NCI-H2029 (cell line): ENCODE measurements at regions not wholly inside any gene's neighbourhood (a gene's known extent, or its start where the extent isn't known, plus 50 kb on each side); places are given as distances from the start of the nearest gene placed in this dataset.
A peak's percentile ranks its signal among the peaks of the same experiment; 100 is the strongest.

ENCODE experiments used
- DNase-seq: peaks from one replicate; lab custom pipeline; 2025; lab: John Stamatoyannopoulos, UW

- DNase-seq = no peak
Observed at GRCh38 chr20:7346562-7346961, 579.1 kb downstream of the BMP2 start.

- no peak for DNase-seq
Observed at GRCh38 chr20:7347409-7347808, 579.9 kb downstream of the BMP2 start.

GRCh38 chr20:7348253-7348652 is 580.8 kb downstream of the BMP2 start:
- DNase-seq = no peak

- no peak for DNase-seq
Observed at GRCh38 chr20:7352165-7352564, 584.7 kb downstream of the BMP2 start.

GRCh38 chr20:7355051-7355450 is 585.2 kb downstream of the HAO1 start:
- no peak for DNase-seq

- no peak for DNase-seq
Observed at GRCh38 chr20:7358670-7359069, 581.6 kb downstream of the HAO1 start.

GRCh38 chr20:7359739-7360138 is 580.5 kb downstream of the HAO1 start:
- no peak for DNase-seq

GRCh38 chr20:7361321-7361720 is 578.9 kb downstream of the HAO1 start:
- DNase-seq = no peak

GRCh38 chr20:7361931-7362330 is 578.3 kb downstream of the HAO1 start:
- DNase-seq = no peak

- DNase-seq = no peak
Observed at GRCh38 chr20:7362601-7363000, 577.7 kb downstream of the HAO1 start.

- DNase-seq = no peak
Observed at GRCh38 chr20:7366189-7366588, 574.1 kb downstream of the HAO1 start.

- DNase-seq = no peak
Observed at GRCh38 chr20:7371518-7372163, 568.6 kb downstream of the HAO1 start.

- peak; percentile 0 for DNase-seq
Observed at GRCh38 chr20:7375905-7376304, 564.4 kb downstream of the HAO1 start.

- DNase-seq = no peak
Observed at GRCh38 chr20:7378864-7379605, 561.2 kb downstream of the HAO1 start.

- no peak for DNase-seq
Observed at GRCh38 chr20:7379621-7380220, 560.5 kb downstream of the HAO1 start.

GRCh38 chr20:7383216-7383615 is 557.0 kb downstream of the HAO1 start:
- peak; percentile 47 for DNase-seq

GRCh38 chr20:7387638-7388193 is 552.5 kb downstream of the HAO1 start:
- DNase-seq = peak; percentile 21

- DNase-seq = no peak
Observed at GRCh38 chr20:7389216-7389615, 551.0 kb downstream of the HAO1 start.

- DNase-seq = no peak
Observed at GRCh38 chr20:7392542-7393206, 547.6 kb downstream of the HAO1 start.

GRCh38 chr20:7399114-7399513 is 541.1 kb downstream of the HAO1 start:
- DNase-seq = no peak

- no peak for DNase-seq
Observed at GRCh38 chr20:7399575-7399974, 540.7 kb downstream of the HAO1 start.

- peak; percentile 5 for DNase-seq
Observed at GRCh38 chr20:7406671-7407070, 533.6 kb downstream of the HAO1 start.
